OCI-LY7 (cell line): ENCODE measurements at regions not wholly inside any gene's neighbourhood (a gene's known extent, or its start where the extent isn't known, plus 50 kb on each side); places are given as distances from the start of the nearest gene placed in this dataset.
"Not testable (repeated sequence)": the region's sequence is repeated elsewhere in the genome, so short reads cannot be mapped to it uniquely, and the experiment has no call there.

Experiments
- BruUV-seq: library from RNA; stranded (reverse); fragments of 400-500 nt; replicated peaks from 2 replicates; lab custom pipeline; 2021; lab: Mats Ljungman, UMichigan
- CTCF ChIA-PET: fragments of 300-600 bp; sonication (Branson Sonifier 250); formaldehyde crosslinking; loops from one replicate; lab custom pipeline; 2022; ENCODE audit warnings: antibody characterized with exemption; ENCODE audit not compliant: unreplicated experiment; lab: Charles Lee
- POLR2A ChIA-PET: fragments of 300-600 bp; sonication (Branson Sonifier 250); formaldehyde crosslinking; loops from one replicate; lab custom pipeline; 2022; ENCODE audit warnings: antibody characterized with exemption; lab: Charles Lee
- DNase-seq: peaks from one replicate; pipeline ENCODE4 v3.0.0-alpha.2; 2015; ENCODE audit warnings: low spot score
- H2AFZ ChIP-seq: fragments of 200-600 bp; sonication (generic), shearing (Covaris generic); 2 replicates; pipeline ENCODE4 v1.6.1; 2014; ENCODE audit warnings: mild to moderate bottlenecking, antibody characterized with exemption, low read length, moderate library complexity
- H3K27ac ChIP-seq: fragments of 200-600 bp; sonication (generic); 2 replicates; pipeline ENCODE4 v1.5.1; 2014; ENCODE audit warnings: mixed run types, low read depth, mild to moderate bottlenecking, moderate library complexity, low read length, inconsistent platforms; ENCODE audit not compliant: poor library complexity, severe bottlenecking
- H3K36me3 ChIP-seq: fragments of 200-600 bp; sonication (generic); 2 replicates; pipeline ENCODE4 v1.6.1; 2014; ENCODE audit warnings: mild to moderate bottlenecking, antibody characterized with exemption, low read length, moderate library complexity, mixed read lengths; ENCODE audit not compliant: insufficient read depth
- H3K4me1 ChIP-seq: fragments of 200-600 bp; sonication (generic); 2 replicates; pipeline ENCODE4 v1.5.1; 2014; ENCODE audit warnings: mild to moderate bottlenecking, low read length; ENCODE audit not compliant: insufficient read depth, poor library complexity, severe bottlenecking
- H3K4me2 ChIP-seq: fragments of 200-600 bp; sonication (generic); 2 replicates; pipeline ENCODE4 v1.6.1; 2014; ENCODE audit warnings: mild to moderate bottlenecking, low read length
- H3K4me3 ChIP-seq: fragments of 200-600 bp; sonication (generic); 2 replicates; pipeline ENCODE4 v1.5.1; 2014; ENCODE audit warnings: mild to moderate bottlenecking, low read depth, low read length; ENCODE audit not compliant: poor library complexity, severe bottlenecking
- H3K79me2 ChIP-seq: fragments of 200-600 bp; sonication (generic); 2 replicates; pipeline ENCODE4 v1.6.1; 2016; ENCODE audit warnings: low read depth, mild to moderate bottlenecking, low read length, moderate library complexity, mixed read lengths; ENCODE audit not compliant: insufficient read depth
- H3K9me2 ChIP-seq: fragments of 200-600 bp; sonication (generic); 2 replicates; pipeline ENCODE4 v1.6.1; 2016; ENCODE audit warnings: mild to moderate bottlenecking, low read length, mixed read lengths; ENCODE audit not compliant: insufficient read depth
- H3K9me3 ChIP-seq: fragments of 200-600 bp; sonication (generic); 2 replicates; pipeline ENCODE4 v1.6.1; 2014; ENCODE audit warnings: mild to moderate bottlenecking, mixed run types, low read length, mixed read lengths
- H4K20me1 ChIP-seq: fragments of 200-600 bp; sonication (generic); 2 replicates; pipeline ENCODE4 v1.6.1; 2014; ENCODE audit warnings: mild to moderate bottlenecking, antibody characterized with exemption, low read length, moderate library complexity, mixed read lengths; ENCODE audit not compliant: insufficient read depth
- CTCF ChIP-seq: fragments of 200-600 bp; sonication (generic); conservative IDR thresholded peaks from 2 replicates; pipeline ENCODE4 v1.5.1; 2014; ENCODE audit warnings: mild to moderate bottlenecking, antibody characterized with exemption, low read length, moderate library complexity, mixed read lengths
- EZH2phosphoT487 ChIP-seq: fragments of 200-600 bp; sonication (generic); IDR thresholded peaks from 2 replicates; pipeline ENCODE4 v1.6.1; 2018; ENCODE audit warnings: low read depth, borderline replicate concordance, mild to moderate bottlenecking, mixed run types, antibody characterized with exemption, low read length, moderate library complexity, mixed read lengths
- intact Hi-C: fragments of 100-400 bp; cut with micrococcal nuclease; formaldehyde crosslinking; loops from one replicate; pipeline ENCODE4 v1.10.0; 2022; ENCODE audit not compliant: unreplicated experiment

- no peak overlapping the region for H3K4me3 ChIP-seq
- H2AFZ ChIP-seq, result no peak overlapping the region
- H3K9me2 ChIP-seq, result no peaks in the 10 kb centered on the region
- no peaks in the 10 kb centered on the region for H3K4me1 ChIP-seq
- BruUV-seq, result no TSS peak
- H3K36me3 ChIP-seq, result no peaks in the 10 kb centered on the region
- intact Hi-C loops, result no loop called here
- H3K27ac ChIP-seq, result no peak overlapping the region
- DNase-seq, result no peak
- H3K79me2 ChIP-seq, result no peaks in the 10 kb centered on the region
- no peak overlapping the region for H3K4me2 ChIP-seq
- no peaks in the 10 kb centered on the region for H3K9me3 ChIP-seq
- ChIA-PET POLR2A (no interaction called here), CTCF (no interaction called here)
- no peaks in the 10 kb centered on the region for H4K20me1 ChIP-seq
- TF ChIP-seq CTCF, result no peak
- no peak for TF ChIP-seq EZH2phosphoT487
Measured at GRCh38 chr6:140789466-140789865, 1343.3 kb upstream of the GJE1 start.

- Histone ChIP-seq H3K4me1 (no peaks in the 10 kb centered on the region), H3K27ac (no peak overlapping the region), H3K9me2 (no peaks in the 10 kb centered on the region), H3K9me3 (no peaks in the 10 kb centered on the region), H4K20me1 (no peaks in the 10 kb centered on the region), H3K79me2 (no peaks in the 10 kb centered on the region), H3K4me2 (no peak overlapping the region), H3K36me3 (no peaks in the 10 kb centered on the region), H3K4me3 (no peak overlapping the region), H2AFZ (no peak overlapping the region)
- POLR2A ChIA-PET, result interaction anchor here (0.5 to 1.3 kb wide), 3 partner anchors 19 to 432 kb away, joined by 3 to 4 read pairs (median 4); no protein-coding TSS in a partner anchor
- BruUV-seq, result no TSS peak
- TF ChIP-seq EZH2phosphoT487, result no peak
- TF ChIP-seq CTCF, result no peak
- intact Hi-C loops, result no loop called here
- no peak for DNase-seq
- CTCF ChIA-PET, result no interaction called here
Measured at GRCh38 chr6:140785926-140786325, 1346.8 kb upstream of the GJE1 start.

GRCh38 chr6:140784573-140784972 lies 1348.2 kb upstream of the GJE1 start:
- no peak for DNase-seq
- CTCF ChIA-PET, result no interaction called here
- no peaks in the 10 kb centered on the region for H3K4me1 ChIP-seq
- H3K79me2 ChIP-seq, result no peaks in the 10 kb centered on the region
- H3K4me2 ChIP-seq, result no peak overlapping the region
- intact Hi-C loops, result no loop called here
- POLR2A ChIA-PET, result no interaction called here
- no peak overlapping the region for H2AFZ ChIP-seq
- H3K9me3 ChIP-seq, result no peaks in the 10 kb centered on the region
- no TSS peak for BruUV-seq
- no peak overlapping the region for H3K27ac ChIP-seq
- no peak for TF ChIP-seq CTCF
- no peak for TF ChIP-seq EZH2phosphoT487
- H4K20me1 ChIP-seq, result no peaks in the 10 kb centered on the region
- H3K9me2 ChIP-seq, result no peaks in the 10 kb centered on the region
- H3K36me3 ChIP-seq, result no peaks in the 10 kb centered on the region
- H3K4me3 ChIP-seq, result no peak overlapping the region

- H3K9me2 ChIP-seq, POLR2A ChIA-PET, H3K79me2 ChIP-seq, DNase-seq, H3K4me3 ChIP-seq, H3K27ac ChIP-seq, intact Hi-C loops, H3K36me3 ChIP-seq, H2AFZ ChIP-seq, H3K4me2 ChIP-seq, H3K9me3 ChIP-seq, CTCF ChIA-PET, H3K4me1 ChIP-seq, H4K20me1 ChIP-seq, BruUV-seq: not testable (repeated sequence)
Measured at GRCh38 chr6:140783504-140783903, 1349.2 kb upstream of the GJE1 start.
